ENCODE measurements at regions not wholly inside any gene's neighbourhood (a gene's known extent, or its start where the extent isn't known, plus 50 kb on each side); places are given as distances from the start of the nearest gene placed in this dataset.

DNA sequence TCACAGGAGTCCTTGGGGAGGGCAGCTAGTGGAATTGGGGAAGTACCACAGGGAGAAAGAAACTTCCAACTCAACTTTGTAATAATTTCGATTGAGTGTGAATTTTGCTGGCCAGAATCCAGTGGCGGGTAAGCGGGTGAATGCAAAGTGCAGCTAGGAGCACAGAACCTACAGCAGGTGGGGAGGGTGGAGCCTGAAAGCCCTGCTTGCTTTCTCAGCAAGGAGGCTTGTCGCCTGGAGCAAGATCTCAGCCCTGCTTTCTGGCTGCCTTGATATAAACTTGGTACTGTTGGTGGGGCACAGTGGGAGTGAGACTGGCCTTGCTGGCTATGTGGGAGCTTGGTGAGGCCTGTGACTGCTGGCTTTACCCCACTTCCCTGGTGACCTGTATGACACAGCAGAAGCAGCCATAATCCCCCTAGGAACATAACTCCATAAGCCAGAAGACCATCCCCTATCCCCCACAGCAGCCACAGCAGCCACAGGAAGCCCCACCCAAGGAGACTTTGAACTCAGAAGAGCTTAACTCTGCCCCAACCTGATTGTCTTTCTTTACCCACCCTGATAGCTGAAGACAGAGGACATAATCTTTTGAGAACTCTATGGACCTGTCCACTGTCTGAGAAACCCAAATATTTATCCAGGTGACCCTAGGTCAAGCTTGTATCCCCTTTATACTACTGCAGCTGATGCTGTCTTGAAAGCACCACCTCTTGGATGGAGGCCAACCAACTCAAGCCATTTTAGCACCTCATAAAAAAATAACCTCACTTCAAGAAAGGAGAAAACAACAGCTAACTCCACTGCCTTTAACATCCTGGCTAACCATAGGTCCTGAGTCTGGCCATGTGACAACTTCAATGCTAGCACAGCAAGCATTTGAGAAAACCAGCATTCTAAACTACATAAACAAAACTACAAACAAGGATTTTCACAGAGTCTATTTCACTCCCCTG, 87.2 kb upstream of the PDE5A start:
- no peak overlapping the region for H3K4me3 ChIP-seq (ENCODE audit: low read length)
- no peak for TF ChIP-seq CTCF (conservative IDR thresholded peaks at IDR 0.05; ENCODE audit: low read length)
- DNase-seq (ENCODE audit: low read depth): no peak

GRCh38 chr4:119709418-119709817, 80.8 kb upstream of the PDE5A start:
- H3K4me3 ChIP-seq (ENCODE audit: low read length): no peak overlapping the region
- DNase-seq (ENCODE audit: low read depth): no peak
- TF ChIP-seq CTCF (conservative IDR thresholded peaks at IDR 0.05; ENCODE audit: low read length): no peak

GRCh38 chr4:119707336-119707735, 78.7 kb upstream of the PDE5A start:
- H3K4me3 ChIP-seq (ENCODE audit: low read length): no peak overlapping the region
- DNase-seq (ENCODE audit: low read depth): no peak
- TF ChIP-seq CTCF (conservative IDR thresholded peaks at IDR 0.05; ENCODE audit: low read length): no peak

GRCh38 chr4:119706804-119707203, 78.2 kb upstream of the PDE5A start:
- no peak for TF ChIP-seq CTCF (conservative IDR thresholded peaks at IDR 0.05; ENCODE audit: low read length)

GRCh38 chr4:119697887-119698393, 69.3 kb upstream of the PDE5A start:
- DNase-seq (ENCODE audit: low read depth): no peak

More at GRCh38 chr4:119706804-119707203, 78.2 kb upstream of the PDE5A start:
- DNase-seq (ENCODE audit: low read depth): no peak
- no peak overlapping the region for H3K4me3 ChIP-seq (ENCODE audit: low read length)

GRCh38 chr4:119696963-119697362, 68.4 kb upstream of the PDE5A start:
- DNase-seq (ENCODE audit: low read depth): no peak
- no peak for TF ChIP-seq CTCF (conservative IDR thresholded peaks at IDR 0.05; ENCODE audit: low read length)

More at GRCh38 chr4:119697887-119698393, 69.3 kb upstream of the PDE5A start:
- no peak for TF ChIP-seq CTCF (conservative IDR thresholded peaks at IDR 0.05; ENCODE audit: low read length)
- H3K4me3 ChIP-seq (ENCODE audit: low read length): no peak overlapping the region

DNA sequence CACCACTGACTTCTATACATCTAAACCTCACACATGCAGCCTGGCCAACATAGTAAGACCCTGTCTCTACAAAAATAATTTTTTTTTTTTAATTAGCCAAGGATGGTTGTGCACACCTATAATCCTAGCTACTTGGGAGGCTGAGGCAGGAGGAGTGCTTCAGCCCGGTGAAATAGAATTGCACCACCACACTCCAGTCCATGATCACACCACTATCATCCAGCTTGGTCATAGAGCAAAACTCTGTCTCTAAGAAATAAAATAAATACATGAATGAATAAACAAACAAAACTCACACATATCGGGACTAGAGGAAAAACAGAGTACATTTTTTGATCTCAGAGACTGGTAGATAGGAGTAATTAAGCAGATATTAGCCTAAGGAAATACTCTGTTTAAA, 66.6 kb upstream of the PDE5A start:
- TF ChIP-seq CTCF (conservative IDR thresholded peaks at IDR 0.05; ENCODE audit: low read length): no peak
- no peak for DNase-seq (ENCODE audit: low read depth)
- no peak overlapping the region for H3K4me3 ChIP-seq (ENCODE audit: low read length)

More at GRCh38 chr4:119696963-119697362, 68.4 kb upstream of the PDE5A start:
- no peak overlapping the region for H3K4me3 ChIP-seq (ENCODE audit: low read length)
